ENCODE measurements at regions not wholly inside any gene's neighbourhood (a gene's known extent, or its start where the extent isn't known, plus 50 kb on each side); places are given as distances from the start of the nearest gene placed in this dataset.

DNA sequence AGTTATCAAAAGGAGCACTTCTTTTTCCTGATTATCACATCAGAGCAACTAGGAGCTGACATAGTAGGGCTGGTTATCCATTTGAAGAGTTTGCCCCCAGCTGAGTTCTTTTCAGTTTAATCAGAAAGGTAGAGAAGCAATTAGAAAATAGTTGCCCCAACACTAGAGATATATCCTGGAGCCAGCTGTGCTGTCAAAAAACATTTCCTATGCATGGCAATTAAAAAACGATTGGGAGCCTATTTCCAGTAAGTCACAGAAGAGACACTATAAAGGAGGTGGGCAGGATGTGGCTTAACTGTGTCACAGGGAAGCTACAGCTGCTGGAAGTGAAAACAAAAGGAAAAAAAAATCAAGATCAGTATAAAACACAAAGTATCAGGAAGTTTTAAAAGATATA is 155.7 kb upstream of the SLITRK1 start:
- no peak for DNase-seq (ENCODE audit: low read depth in 2 of 3, low spot score in 2 of 3)

DNA sequence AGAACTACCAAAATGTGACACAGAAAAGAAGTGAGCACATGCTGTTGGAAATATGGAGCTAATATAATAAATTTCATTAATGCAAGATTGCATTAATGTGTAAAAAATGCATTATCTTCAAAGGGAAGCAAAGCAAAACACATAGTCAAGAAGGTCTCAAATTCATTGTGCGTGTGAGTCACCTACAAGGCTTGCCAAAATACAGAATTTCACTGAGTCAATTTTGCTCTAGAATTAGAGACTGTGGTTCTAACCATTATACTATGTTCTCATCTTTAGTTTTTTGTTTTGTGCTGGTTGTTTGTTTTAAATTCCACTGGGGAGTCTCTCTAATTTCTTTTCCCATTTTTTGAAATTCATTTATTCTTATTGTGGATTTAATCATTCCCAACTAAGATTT is 149.8 kb upstream of the SLITRK1 start:
- DNase-seq (ENCODE audit: low read depth in 2 of 3, low spot score in 2 of 3) = no peak

DNA sequence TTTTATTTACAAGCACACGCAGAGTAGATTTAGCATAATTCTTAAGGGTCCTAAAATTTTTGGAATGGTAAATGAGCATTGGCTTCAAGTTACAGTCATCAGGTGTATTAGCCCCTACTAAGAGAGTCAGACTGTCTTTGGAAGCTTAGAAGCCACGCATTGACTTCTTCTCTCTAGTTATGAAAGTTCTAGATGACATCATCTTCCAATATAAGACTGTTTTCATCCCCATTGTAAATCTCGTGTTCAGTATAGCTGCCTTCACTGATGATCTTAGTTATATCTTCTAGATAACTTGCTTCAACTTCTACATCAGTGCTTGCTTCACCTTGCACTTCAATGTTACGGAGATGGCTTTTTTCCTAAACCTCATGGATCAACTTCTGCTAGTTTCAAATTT is 148.8 kb upstream of the SLITRK1 start:
- no peak for DNase-seq (ENCODE audit: low read depth in 2 of 3, low spot score in 2 of 3)

DNA sequence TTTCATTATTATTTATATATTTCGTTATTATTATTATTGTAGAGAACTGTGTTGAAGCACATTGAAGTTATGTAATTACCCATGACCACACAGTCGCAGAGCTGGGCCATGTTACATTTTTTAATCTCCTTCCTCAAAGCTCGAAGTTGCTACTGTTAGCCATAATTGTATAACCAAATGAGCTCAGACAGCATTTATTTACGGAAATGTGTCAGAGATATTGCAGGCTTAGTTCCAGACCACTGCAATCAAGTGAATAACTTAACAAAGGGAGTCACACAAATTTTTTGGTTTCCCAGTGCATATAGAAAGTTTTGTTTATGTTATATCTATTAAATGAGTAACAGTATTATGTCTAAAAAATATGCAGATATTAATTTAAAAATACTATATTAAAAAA is 147.1 kb upstream of the SLITRK1 start:
- DNase-seq (ENCODE audit: low read depth in 2 of 3, low spot score in 2 of 3) = no peak

DNA sequence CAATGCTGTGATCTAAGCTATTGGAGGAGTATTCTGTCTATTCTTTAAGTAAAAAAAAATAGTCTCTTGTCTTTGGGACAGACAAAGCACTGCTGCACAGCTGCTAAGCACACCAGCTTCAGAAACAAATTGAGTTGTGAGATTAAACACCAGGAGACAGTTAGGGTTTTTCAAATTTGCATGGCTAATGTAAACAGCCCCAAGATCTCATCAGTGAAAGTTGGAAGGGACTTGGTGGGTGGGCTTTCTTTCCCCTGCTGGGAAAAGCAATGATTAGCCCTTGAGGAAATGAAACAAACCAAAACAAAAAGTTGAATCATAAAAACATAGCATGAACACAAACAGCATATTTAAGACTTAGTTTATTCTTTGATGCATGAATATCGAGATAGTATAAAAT is 143.6 kb upstream of the SLITRK1 start:
- DNase-seq (ENCODE audit: low read depth in 2 of 3, low spot score in 2 of 3) = no peak

DNA sequence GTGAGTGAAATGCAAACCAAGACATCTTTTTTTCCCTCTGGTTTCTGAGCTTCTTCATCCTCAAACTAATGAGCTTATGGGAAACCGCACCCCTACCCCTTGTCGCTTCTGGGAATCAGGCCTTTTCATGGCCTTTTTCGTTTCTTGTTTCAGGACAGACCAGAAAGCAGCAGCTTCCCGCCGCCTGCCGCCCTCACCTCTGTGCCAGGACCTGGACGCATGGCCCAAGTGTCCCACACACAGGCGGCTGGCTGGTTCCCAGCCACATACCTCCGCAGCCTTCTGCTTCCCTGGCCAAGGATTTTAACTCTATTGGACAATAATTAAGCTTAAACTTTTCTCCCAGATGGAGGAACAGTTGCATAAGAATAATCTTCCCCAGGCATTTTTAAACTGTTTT is 114.1 kb upstream of the SLITRK1 start:
- DNase-seq (ENCODE audit: low read depth in 2 of 3, low spot score in 2 of 3) = no peak

DNA sequence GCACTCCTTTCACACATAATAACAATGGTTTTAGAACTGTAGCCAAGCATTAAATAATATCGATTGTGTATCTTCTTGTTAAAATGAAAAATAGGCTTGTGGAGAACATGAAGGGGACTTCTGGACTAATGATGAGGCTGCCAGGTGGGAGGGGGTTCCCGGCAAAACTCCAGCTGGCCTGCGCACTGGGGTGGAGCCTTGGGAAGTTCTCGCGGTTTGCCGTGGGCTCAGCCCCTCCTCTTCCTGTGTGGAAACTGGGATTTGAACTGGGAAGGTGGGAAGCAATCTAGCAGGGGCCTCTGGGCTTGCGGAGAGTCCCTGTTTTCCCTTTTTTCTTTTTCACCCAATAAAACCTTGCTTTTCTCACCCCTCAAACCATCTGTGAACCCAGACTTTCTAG is 113.7 kb upstream of the SLITRK1 start:
- DNase-seq (ENCODE audit: low read depth in 2 of 3, low spot score in 2 of 3) = no peak

DNA sequence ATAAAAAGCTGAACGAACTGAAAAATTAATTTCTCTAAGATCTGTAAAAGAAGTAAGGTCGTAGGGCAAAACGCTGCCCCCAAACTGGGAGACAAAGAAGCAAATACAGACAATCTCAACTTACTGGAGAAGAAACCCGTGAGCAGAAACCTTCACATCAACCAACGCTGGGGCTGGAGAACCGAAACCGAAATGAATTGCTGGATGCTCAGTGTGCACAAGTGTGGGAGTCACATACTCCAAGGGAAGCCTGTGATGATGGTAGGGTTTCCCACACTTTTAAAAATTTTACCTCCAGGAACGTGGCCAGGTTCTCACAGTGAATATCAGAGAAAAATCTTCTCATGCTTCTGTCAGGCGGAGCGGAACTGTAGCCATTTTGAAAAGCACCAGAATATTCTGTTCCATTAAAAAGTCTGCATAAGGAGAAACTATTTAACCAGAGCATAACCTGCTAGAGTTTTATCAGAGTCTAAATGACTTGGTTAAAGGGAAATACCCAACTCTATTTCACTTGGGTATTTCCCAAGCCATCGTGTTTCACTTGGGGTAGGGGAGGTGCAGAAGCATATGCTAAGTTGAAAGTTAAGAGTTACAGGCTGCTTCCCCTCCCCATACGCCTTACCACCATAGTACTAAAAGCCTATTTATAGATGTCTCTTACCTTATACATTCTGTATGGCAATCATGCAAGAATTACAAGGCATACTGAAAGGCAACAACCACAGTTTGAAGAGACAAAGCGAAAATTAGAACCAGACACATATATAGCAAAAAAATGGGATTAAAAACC is 110.5 kb upstream of the SLITRK1 start:
- DNase-seq (ENCODE audit: low read depth in 2 of 3, low spot score in 2 of 3) = no peak

DNA sequence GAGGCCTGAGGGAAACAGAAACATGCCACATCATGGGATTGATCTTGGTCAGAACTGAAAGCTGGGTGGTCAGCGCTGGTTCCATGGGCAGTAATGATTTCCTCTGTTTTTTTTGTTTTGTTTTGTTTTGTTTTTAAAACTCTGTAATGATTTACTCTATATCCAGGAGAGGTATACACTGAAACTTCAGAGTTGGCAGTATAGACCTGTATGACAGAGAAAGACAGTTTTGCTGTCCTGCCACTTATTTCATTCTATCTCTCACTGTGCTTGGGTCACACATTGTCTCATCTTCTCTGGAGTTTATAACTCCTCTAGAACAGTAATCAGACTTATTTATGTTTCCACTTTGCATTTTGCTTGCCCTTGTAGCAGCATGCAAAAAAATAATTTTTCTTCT is 105.1 kb upstream of the SLITRK1 start:
- no peak for DNase-seq (ENCODE audit: low read depth in 2 of 3, low spot score in 2 of 3)

DNA sequence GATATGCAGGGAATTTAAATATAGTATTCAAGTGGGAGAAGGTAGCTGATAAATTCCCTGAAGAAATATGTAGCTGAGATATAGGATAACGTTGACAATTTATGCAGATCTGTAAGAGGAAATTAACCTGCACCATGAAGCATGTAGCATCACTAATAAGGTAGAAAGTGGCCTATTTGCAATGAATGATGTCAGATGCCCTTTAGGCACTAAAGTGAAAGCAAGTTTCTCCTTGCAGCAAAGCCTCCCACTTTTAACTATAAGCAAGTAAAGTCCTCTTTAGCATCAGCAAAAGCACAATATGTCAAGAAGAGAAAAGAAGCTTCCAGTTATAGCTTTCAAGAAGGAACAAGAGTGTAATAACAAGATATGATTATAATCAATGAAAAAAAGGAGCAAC is 102.5 kb upstream of the SLITRK1 start:
- no peak for DNase-seq (ENCODE audit: low read depth in 2 of 3, low spot score in 2 of 3)

DNA sequence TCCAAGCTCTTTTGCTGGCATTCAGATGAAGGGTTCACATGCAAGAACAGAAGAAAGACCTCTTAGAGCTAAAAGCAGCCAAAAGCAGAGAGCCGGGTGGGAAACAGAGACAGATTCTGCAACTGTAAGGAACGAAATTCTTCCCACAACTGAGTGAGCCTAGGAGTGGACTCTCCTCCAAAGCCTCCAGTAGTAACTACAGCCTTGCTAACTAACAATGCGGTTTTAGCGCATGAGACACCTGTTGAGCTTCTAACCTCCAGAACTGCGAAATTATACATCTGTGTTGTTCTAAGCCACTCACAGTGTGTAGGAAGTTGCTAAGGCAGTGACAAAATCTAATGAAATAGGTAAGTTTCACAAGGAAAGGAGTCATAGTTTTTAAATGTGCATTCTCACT is 98.1 kb upstream of the SLITRK1 start:
- no peak for DNase-seq (ENCODE audit: low read depth in 2 of 3, low spot score in 2 of 3)

DNA sequence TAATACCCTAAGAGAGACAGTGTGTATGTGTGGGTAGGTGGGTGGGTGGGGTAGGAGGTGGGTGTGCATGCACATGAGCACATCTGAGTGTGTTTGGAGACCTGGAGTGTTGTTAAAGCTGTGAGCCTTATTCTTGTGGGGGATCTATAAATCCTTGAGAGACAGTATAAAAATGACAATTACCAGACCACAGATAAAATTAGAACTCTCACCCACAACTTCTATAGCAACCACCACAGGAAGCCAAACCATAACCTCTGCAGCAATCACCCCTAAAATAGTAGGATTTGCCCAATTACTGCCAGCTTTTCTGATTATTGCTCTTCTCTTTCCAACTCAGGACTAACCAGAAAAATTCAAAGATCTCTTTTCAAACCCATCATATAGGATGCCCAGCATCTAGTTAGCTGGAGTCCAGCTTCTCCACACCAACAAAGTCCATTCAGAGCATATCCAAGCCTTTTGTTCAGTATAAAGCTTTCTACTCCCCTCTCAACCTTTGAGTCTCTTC is 93.4 kb upstream of the SLITRK1 start:
- DNase-seq (ENCODE audit: low read depth in 2 of 3, low spot score in 2 of 3) = no peak

DNA sequence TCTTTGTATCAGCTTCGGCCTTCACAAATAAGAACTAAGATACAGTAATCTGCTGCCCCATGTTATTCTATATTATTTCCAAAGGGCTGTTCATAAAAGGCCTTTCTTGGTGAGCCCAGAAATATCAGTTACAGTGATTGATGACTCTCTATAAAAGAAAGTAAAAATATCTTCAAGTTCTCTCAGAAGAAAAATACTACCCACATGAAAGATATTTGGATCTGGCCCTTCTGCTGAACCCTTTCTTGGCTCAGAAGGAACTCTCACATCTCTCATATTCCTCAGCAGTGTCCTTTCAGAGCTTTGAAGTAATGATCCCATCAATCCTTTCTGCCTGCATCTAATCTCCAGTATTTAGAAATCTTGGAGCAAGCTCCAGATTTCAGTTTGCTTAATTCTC is 76.3 kb upstream of the SLITRK1 start:
- no peak for DNase-seq (ENCODE audit: low read depth in 2 of 3, low spot score in 2 of 3)

DNA sequence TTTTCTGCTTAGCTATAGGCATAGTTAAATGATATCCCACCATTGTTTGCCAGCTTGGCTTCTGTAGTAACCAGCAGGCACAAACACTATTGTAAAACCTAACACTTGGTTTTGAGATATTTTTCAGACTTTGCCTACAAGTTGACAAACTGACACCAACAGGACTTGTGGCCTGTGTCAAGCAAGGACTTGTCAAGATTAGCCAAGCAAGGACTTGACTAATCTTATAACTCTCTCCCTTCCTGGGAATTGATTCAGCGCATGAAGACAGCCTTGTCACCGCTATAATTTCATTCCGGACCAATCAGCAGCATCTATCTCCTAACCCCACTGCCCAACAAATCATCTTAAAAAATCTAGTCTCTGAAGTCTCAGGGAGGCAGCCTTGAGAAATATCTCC is 72.7 kb upstream of the SLITRK1 start:
- no peak for DNase-seq (ENCODE audit: low read depth in 2 of 3, low spot score in 2 of 3)

DNA sequence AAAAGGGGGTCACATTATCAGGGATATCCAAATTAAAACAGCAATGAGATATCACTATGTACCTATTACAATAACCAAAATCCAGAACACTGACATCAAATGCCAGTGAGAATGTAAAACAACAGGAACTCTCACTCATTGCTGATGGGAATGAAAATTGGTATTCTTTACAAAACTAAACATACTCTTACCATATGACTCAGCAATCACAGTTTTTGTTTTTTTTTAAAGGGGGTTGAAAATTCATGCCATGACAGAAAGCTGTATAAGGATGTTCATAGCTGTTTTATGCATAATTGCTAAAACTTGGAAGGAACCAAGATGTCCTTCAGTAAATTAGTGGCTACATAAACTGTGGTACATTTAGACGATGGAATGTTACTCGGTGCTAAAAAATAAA is 71.6 kb upstream of the SLITRK1 start:
- DNase-seq (ENCODE audit: low read depth in 2 of 3, low spot score in 2 of 3) = no peak

DNA sequence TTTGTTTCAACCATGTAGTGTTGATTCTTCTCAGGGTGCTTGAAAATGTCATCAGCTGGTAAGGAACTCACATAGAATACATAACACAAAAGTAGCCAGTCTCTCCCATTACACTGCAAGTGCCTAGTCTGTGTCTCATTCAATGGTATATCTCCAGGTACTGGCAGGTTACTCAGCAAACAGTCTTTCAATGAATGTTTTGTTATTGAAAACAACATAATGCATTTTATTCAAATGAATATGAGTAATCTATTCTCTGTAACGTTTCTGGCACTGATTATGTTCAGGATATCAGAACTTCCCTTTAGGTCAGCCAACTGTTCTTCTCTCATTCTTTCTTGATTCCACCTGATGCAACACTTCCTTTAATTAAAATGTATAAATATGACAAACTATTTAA is 68.0 kb upstream of the SLITRK1 start:
- DNase-seq (ENCODE audit: low read depth in 2 of 3, low spot score in 2 of 3) = no peak

DNA sequence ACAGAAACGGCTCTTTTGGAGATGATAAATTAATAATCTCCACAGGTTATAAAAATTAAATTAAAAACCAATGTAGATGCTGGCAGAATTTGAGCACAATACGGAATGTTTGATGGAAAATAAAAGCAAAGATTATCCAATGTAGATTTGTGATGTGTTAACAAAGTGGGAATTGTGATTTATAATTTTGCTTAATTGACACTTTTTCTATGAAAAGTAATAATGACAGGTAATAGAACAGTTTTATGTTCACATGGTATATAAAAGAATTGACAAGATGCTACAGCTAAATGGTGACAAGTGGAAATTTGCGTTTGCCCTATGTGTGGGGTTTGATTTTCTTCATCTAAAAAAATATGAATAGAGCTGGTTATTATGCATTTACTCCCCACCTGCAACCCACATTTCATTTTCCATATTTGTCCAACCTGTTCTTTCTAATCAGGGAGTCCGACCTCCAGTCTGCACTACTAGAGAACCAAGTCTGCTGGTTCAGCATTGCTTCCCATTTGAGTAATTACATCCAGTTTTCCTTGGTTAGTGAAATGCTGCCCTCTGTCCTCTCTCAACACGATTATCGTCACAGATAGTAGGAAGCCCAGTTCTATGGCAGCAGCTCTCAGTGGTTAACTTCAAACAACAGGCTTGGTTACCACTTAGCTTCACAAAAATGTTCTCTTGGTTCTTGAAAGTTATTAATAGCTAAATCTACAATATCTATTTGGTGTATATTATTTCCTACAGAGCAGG is 61.4 kb upstream of the SLITRK1 start:
- DNase-seq (ENCODE audit: low read depth in 2 of 3, low spot score in 2 of 3) = no peak

DNA sequence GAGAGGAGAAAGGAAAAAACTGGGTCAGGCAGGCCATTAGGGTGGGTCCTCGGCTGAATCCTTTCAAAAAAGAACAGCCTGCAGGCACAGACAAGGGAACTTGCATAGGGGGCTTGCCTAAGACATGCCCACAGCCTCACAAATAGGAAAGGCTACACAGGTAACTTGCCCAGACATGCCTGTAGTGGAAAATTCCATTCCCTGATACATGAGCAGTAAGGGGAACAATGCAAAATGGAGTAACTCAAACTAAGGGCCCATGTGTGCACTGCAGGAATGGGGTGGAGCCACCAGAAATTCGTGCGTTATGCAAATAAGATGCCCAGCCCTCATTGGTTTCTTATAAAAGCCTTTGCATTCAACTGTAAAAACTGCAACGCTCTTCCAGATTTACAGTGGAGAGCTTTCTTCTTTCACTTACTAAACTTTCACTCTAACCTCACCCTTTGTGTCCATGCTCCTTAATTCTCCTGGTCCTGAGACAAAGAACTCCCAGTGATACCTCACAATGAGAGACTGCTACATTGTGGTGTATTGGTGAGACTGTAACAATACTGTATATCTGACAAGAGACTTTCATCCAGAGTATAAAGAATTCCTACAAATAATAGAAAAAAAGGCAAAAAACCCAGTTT is 59.5 kb upstream of the SLITRK1 start:
- no peak for DNase-seq (ENCODE audit: low read depth in 2 of 3, low spot score in 2 of 3)

DNA sequence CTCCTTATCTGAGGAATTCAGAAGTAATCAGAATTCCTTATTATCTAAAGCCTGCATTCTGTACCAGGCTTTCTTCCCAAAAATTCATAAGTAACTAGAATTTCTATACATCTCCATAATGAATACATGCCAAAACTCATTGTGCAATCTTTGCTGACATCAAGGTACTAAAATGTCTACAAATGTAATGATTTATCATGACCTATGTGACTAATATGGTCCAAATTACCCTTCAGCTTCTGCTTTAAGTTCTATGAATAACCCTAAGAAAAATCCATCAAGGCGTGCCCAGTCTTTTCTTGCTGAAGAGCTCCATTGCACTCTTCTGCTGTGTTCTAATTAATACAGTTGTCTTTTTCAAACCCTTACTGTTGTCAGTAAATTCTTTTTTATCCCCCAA is 58.5 kb upstream of the SLITRK1 start:
- no peak for DNase-seq (ENCODE audit: low read depth in 2 of 3, low spot score in 2 of 3)

DNA sequence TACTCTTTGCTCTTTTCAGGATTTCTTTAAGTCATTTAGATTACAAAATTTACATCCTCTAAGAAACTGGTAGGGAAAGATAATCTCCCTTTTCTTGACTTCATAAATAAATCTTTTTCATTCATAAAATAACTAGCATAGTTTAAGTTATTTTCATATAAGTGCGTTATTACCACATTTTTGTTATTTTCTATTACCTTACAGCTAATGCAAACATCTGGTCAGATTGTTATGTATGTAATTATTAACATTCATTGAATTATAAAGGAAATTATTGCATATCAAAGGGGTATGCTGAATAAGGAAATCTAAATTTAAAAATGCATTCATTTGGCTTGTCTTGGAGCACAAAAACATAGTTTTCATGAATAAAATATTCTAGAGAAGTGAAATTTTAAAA is 55.3 kb upstream of the SLITRK1 start:
- no peak for DNase-seq (ENCODE audit: low read depth in 2 of 3, low spot score in 2 of 3)

DNA sequence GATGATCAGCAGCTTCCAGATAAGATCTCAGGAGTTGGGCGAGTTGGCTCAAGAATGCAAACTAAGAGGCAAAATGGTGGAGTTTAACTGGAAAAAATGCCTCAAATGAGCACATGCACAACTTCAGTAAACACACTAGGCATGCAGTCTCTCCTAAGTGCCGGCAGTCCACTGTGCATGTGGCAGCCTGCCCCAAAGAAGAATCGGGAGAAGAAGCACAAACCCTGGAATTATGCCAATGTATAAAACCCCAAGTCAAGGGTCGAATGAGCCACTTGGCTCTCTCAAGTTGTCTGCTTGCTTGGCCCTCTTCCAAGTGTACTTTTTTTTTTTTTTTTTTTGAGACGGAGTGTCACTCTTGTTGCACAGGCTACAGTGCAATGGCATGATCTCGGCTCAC is 53.3 kb upstream of the SLITRK1 start:
- DNase-seq (ENCODE audit: low read depth in 2 of 3, low spot score in 2 of 3) = no peak
